ENCODE measurements at regions not wholly inside any gene's neighbourhood (a gene's known extent, or its start where the extent isn't known, plus 50 kb on each side); places are given as distances from the start of the nearest gene placed in this dataset.

DNA sequence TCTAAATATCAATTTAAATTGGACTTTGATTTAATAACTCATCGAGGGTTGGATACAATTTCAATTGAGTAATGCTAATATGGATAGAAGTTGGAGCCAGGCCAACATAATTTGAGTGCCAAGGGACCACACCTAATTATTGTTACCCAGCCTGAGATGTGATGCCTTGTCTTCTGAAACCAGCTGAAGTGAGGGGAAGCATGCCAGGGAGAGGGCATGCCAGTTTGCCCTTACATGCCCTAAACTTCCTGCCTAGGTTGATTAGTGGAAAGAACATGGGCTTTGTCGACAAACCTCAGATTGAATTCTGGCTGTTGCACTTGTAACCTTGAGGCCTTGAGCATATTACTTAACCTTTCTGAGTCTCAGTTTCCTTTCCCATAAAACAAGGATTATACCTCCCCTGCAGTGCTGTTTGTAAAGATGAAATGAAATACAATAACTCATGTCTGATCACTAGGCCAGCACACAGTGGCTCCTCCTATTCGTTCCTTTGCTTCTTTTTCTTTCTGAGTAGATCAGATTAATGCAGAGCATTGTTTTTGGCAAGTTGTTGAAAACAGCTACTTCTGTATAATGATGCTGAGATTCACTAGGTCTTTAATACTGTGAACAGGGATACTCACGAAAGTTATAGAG is 412.8 kb downstream of the TLE4 start:
- TF ChIP-seq, protein P1, sequence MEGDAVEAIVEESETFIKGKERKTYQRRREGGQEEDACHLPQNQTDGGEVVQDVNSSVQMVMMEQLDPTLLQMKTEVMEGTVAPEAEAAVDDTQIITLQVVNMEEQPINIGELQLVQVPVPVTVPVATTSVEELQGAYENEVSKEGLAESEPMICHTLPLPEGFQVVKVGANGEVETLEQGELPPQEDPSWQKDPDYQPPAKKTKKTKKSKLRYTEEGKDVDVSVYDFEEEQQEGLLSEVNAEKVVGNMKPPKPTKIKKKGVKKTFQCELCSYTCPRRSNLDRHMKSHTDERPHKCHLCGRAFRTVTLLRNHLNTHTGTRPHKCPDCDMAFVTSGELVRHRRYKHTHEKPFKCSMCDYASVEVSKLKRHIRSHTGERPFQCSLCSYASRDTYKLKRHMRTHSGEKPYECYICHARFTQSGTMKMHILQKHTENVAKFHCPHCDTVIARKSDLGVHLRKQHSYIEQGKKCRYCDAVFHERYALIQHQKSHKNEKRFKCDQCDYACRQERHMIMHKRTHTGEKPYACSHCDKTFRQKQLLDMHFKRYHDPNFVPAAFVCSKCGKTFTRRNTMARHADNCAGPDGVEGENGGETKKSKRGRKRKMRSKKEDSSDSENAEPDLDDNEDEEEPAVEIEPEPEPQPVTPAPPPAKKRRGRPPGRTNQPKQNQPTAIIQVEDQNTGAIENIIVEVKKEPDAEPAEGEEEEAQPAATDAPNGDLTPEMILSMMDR (IDR thresholded peaks at IDR 0.05; ENCODE audit: low read length) = no peak
- TF ChIP-seq EZH2 (optimal IDR thresholded peaks at IDR 0.05; ENCODE audit: low read depth, low read length) (no peak), EZH2phosphoT487 (IDR thresholded peaks at IDR 0.05; ENCODE audit: low read length) (no peak)
